Stomach (tissue), 8 donors: ENCODE measurements at regions not wholly inside any gene's neighbourhood (a gene's known extent, or its start where the extent isn't known, plus 50 kb on each side); places are given as distances from the start of the nearest gene placed in this dataset.

Source experiments
- DNase-seq, 2 donors: peaks; one replicate each; pipeline versions ENCODE4 v3.0.0 to v3.0.0-alpha.2; 2013 to 2019
- H3K27ac ChIP-seq, 5 donors: fragments of 200-600 bp in 4 of 5; sonication (generic) in 4 of 5; one replicate each; pipeline ENCODE4 v1.5.1; 2013 to 2019; ENCODE audit warnings: mild to moderate bottlenecking in 1 of 5, moderate library complexity in 1 of 5
- H3K27me3 ChIP-seq, 3 donors: fragments of 200-600 bp; sonication (generic); one replicate each; pipeline ENCODE4 v1.5.1; 2017 to 2019; ENCODE audit warnings: mixed run types in 1 of 3
- H3K36me3 ChIP-seq, 4 donors: fragments of 200-600 bp; sonication (generic); 1 replicate in 3 of 4; 2 replicates in 1 of 4; pipeline ENCODE4 v1.5.1; 2016 to 2019
- H3K4me1 ChIP-seq, 4 donors: fragments of 200-600 bp; sonication (generic); one replicate each; pipeline ENCODE4 v1.5.1; 2016 to 2019
- H3K4me3 ChIP-seq, 4 donors: fragments of 200-600 bp; sonication (generic) in 3 of 4; one replicate each; pipeline ENCODE4 v1.5.1; 2016 to 2019; ENCODE audit warnings: mild to moderate bottlenecking in 1 of 4
- H3K9me3 ChIP-seq, 4 donors: fragments of 200-600 bp; sonication (generic); one replicate each; pipeline ENCODE4 v1.5.1; 2016 to 2019
- CTCF ChIP-seq, 7 experiments: fragments of 450-650 bp in 4 of 7; fragments of 200-600 bp in 3 of 7; sonication (generic) in 3 of 7; IDR thresholded peaks; one replicate each; pipeline ENCODE4 v1.5.1; 2016 to 2019; ENCODE audit warnings: antibody characterized with exemption in 7 of 7, control low read depth in 2 of 7, mild to moderate bottlenecking in 1 of 7
- EP300 ChIP-seq: sonication (generic); formaldehyde crosslinking; IDR thresholded peaks from one replicate; pipeline ENCODE4 v1.6.1; 2017; ENCODE audit warnings: antibody characterized with exemption
- POLR2A ChIP-seq, 4 donors: fragments of 450-650 bp; IDR thresholded peaks; one replicate each; pipeline ENCODE4 v1.6.1; 2016; ENCODE audit warnings: antibody characterized with exemption in 4 of 4, control low read depth in 2 of 4, mild to moderate bottlenecking in 1 of 4, moderate library complexity in 1 of 4
- POLR2AphosphoS5 ChIP-seq, 3 donors: sonication (generic); formaldehyde crosslinking; IDR thresholded peaks; one replicate each; pipeline ENCODE4 v1.6.1; 2016; ENCODE audit warnings: antibody characterized with exemption in 3 of 3
- WGBS, 5 donors: extraction: QIAGEN DNeasy Blood & Tissue Kit in 3 of 5; methylation state at CpG; one replicate each; pipeline versions ENCODE4 v1.1.5 to v1.1.7; 2013 to 2018; 5-methylcytosine and 5-hydroxymethylcytosine counted together
- intact Hi-C: fragments of 100-400 bp; cut with DNase I; formaldehyde crosslinking; loops from one replicate; pipeline ENCODE4 v1.15.1; 2023; ENCODE audit warnings: low total_unique reads
- donor health status: healthy with polysubstance abuse.
- donor health status: Bipolar disorder and iron deficiency.
- donor health status: healthy.

GRCh38 chr11:79809487-79809886 lies 368.7 kb upstream of the TENM4 start:
- 11 to 19% (median 13%) methylated on average over 2 of the region's 2 CpGs for WGBS, 5 donors
- peak in 1 of 2 donors; percentile 55 for DNase-seq
- H3K27me3 ChIP-seq = no peaks in the 10 kb centered on the region
- no peaks in the 10 kb centered on the region for H3K4me1 ChIP-seq
- no peak overlapping the region for H3K27ac ChIP-seq
- no peak overlapping the region for H3K4me3 ChIP-seq
- H3K36me3 ChIP-seq = no peaks in the 10 kb centered on the region
- no peaks in the 10 kb centered on the region for H3K9me3 ChIP-seq
- intact Hi-C loops = no loop called here
- TF ChIP-seq POLR2A (IDR thresholded peaks at IDR 0.05) (no peak), EP300 (no peak), POLR2AphosphoS5 (IDR thresholded peaks at IDR 0.05) (no peak), CTCF (IDR thresholded peaks at IDR 0.05) (no peak)

GRCh38 chr11:79807506-79807905 lies 366.7 kb upstream of the TENM4 start:
- no peak for TF ChIP-seq EP300
- no peak for TF ChIP-seq POLR2A (IDR thresholded peaks at IDR 0.05)
- no peak for TF ChIP-seq POLR2AphosphoS5 (IDR thresholded peaks at IDR 0.05)
- no peak for TF ChIP-seq CTCF (IDR thresholded peaks at IDR 0.05)
- H3K36me3 ChIP-seq = no peaks in the 10 kb centered on the region
- no peaks in the 10 kb centered on the region for H3K4me1 ChIP-seq
- no peaks in the 10 kb centered on the region for H3K9me3 ChIP-seq
- intact Hi-C loops = no loop called here
- no peak overlapping the region for H3K4me3 ChIP-seq
- H3K27ac ChIP-seq = no peak overlapping the region
- 50 to 69% (median 65%) methylated on average over 2 of the region's 2 CpGs for WGBS, 5 donors
- DNase-seq = no peak
- H3K27me3 ChIP-seq = no peaks in the 10 kb centered on the region

GRCh38 chr11:79796704-79797103 lies 355.9 kb upstream of the TENM4 start:
- Histone ChIP-seq H3K9me3 (no peaks in the 10 kb centered on the region), H3K27me3 (no peaks in the 10 kb centered on the region), H3K4me3 (no peak overlapping the region), H3K36me3 (no peaks in the 10 kb centered on the region), H3K27ac (no peak overlapping the region), H3K4me1 (no peaks in the 10 kb centered on the region)
- intact Hi-C loops = no loop called here
- WGBS, 5 donors = 67 to 87% (median 81%) methylated on average over 1 of the region's 1 CpG
- no peak for DNase-seq
- no peak for TF ChIP-seq POLR2A (IDR thresholded peaks at IDR 0.05)
- no peak for TF ChIP-seq EP300
- TF ChIP-seq CTCF (IDR thresholded peaks at IDR 0.05) = no peak
- TF ChIP-seq POLR2AphosphoS5 (IDR thresholded peaks at IDR 0.05) = no peak

GRCh38 chr11:79794484-79795393 lies 353.9 kb upstream of the TENM4 start:
- 66 to 76% (median 72%) methylated on average over 4 of the region's 4 CpGs for WGBS, 5 donors
- Histone ChIP-seq H3K4me1 (no peaks in the 10 kb centered on the region), H3K36me3 (no peaks in the 10 kb centered on the region), H3K9me3 (no peaks in the 10 kb centered on the region), H3K27me3 (no peaks in the 10 kb centered on the region), H3K4me3 (no peak overlapping the region), H3K27ac (no peak overlapping the region)
- TF ChIP-seq POLR2A (IDR thresholded peaks at IDR 0.05) = no peak
- TF ChIP-seq POLR2AphosphoS5 (IDR thresholded peaks at IDR 0.05) = no peak
- TF ChIP-seq EP300 = no peak
- no peak for TF ChIP-seq CTCF (IDR thresholded peaks at IDR 0.05)
- DNase-seq = no peak
- intact Hi-C loops = no loop called here
